GM23338 (cell line): ENCODE measurements at regions not wholly inside any gene's neighbourhood (a gene's known extent, or its start where the extent isn't known, plus 50 kb on each side); places are given as distances from the start of the nearest gene placed in this dataset.

ENCODE experiments used
- ATAC-seq: fragments of 200-7000 bp; cut with Tn5 transposase; 3 replicates; pipeline ENCODE4 v1.9.1; 2020
- DNase-seq: peaks from one replicate; pipeline ENCODE4 v3.0.0-alpha.2; 2015; ENCODE audit warnings: low spot score
- H2AFZ ChIP-seq: fragments of 200-600 bp; sonication (generic); 2 replicates; pipeline ENCODE4 v1.8.0; 2016; ENCODE audit warnings: antibody characterized with exemption, mild to moderate bottlenecking, moderate library complexity
- H3F3A ChIP-seq: fragments of 200-600 bp; sonication (generic); replicated peaks from 2 replicates; pipeline ENCODE4 v1.8.0; 2017; ENCODE audit warnings: antibody characterized with exemption, mixed run types, low read depth
- H3K27ac ChIP-seq: fragments of 200-600 bp; sonication (generic); 2 replicates; pipeline ENCODE4 v1.6.1; 2016; ENCODE audit warnings: low read depth
- H3K27me3 ChIP-seq: fragments of 200-600 bp; sonication (generic); 2 replicates; pipeline ENCODE4 v1.8.0; 2016; ENCODE audit warnings: mild to moderate bottlenecking, mixed run types, moderate library complexity; ENCODE audit not compliant: insufficient read depth
- H3K36me3 ChIP-seq: fragments of 200-600 bp; sonication (generic); 2 replicates; pipeline ENCODE4 v1.8.0; 2016; ENCODE audit warnings: mild to moderate bottlenecking; ENCODE audit not compliant: insufficient read depth
- H3K4me1 ChIP-seq: fragments of 200-600 bp; sonication (generic); 2 replicates; pipeline ENCODE4 v1.8.0; 2016; ENCODE audit warnings: mild to moderate bottlenecking, moderate library complexity; ENCODE audit not compliant: insufficient read depth
- H3K4me2 ChIP-seq: fragments of 200-600 bp; sonication (generic); 2 replicates; pipeline ENCODE4 v1.7.1; 2017; ENCODE audit warnings: mixed run types
- H3K4me3 ChIP-seq: fragments of 200-600 bp; sonication (generic); 2 replicates; pipeline ENCODE4 v1.6.1; 2016; ENCODE audit warnings: mixed run types
- H3K79me2 ChIP-seq: fragments of 200-600 bp; sonication (generic); replicated peaks from 2 replicates; pipeline ENCODE4 v1.8.0; 2017; ENCODE audit warnings: mild to moderate bottlenecking; ENCODE audit not compliant: insufficient read depth
- H3K9me2 ChIP-seq: fragments of 200-600 bp; sonication (generic); 2 replicates; pipeline ENCODE4 v1.8.0; 2017; ENCODE audit not compliant: insufficient read depth
- H4K20me1 ChIP-seq: fragments of 200-600 bp; sonication (generic); replicated peaks from 2 replicates; pipeline ENCODE4 v1.8.0; 2017; ENCODE audit warnings: mild to moderate bottlenecking; ENCODE audit not compliant: insufficient read depth
- H3K27ac Mint-ChIP-seq: 2 replicates; pipeline ENCODE4 v1.8.0; 2020; ENCODE audit warnings: inconsistent platforms, mild to moderate bottlenecking, moderate library complexity, mixed read lengths
- H3K27me3 Mint-ChIP-seq: 3 replicates; pipeline ENCODE4 v1.8.0; 2022; ENCODE audit warnings: low read depth, mild to moderate bottlenecking, moderate library complexity, mixed read lengths, inconsistent platforms; ENCODE audit not compliant: insufficient read depth, poor library complexity
- H3K36me3 Mint-ChIP-seq: 3 replicates; pipeline ENCODE4 v1.8.0; 2021; ENCODE audit warnings: low read depth, mild to moderate bottlenecking, inconsistent platforms, moderate library complexity, mixed read lengths
- H3K4me1 Mint-ChIP-seq: 3 replicates; pipeline ENCODE4 v1.8.0; 2020; ENCODE audit warnings: mild to moderate bottlenecking, inconsistent platforms, mixed read lengths
- H3K4me3 Mint-ChIP-seq: 3 replicates; pipeline ENCODE4 v1.8.0; 2021; ENCODE audit warnings: moderate library complexity, mild to moderate bottlenecking, inconsistent platforms, mixed read lengths
- H3K9me3 Mint-ChIP-seq: 3 replicates; pipeline ENCODE4 v1.8.0; 2020; ENCODE audit warnings: moderate library complexity, mild to moderate bottlenecking, inconsistent platforms, mixed read lengths
- CREB1 ChIP-seq: fragments of 250-450 bp; sonication (Bioruptor Pico); IDR thresholded peaks from 2 replicates; pipeline ENCODE4 v1.5.0; 2020; ENCODE audit warnings: low read depth, mild to moderate bottlenecking, moderate library complexity
- EZH2 ChIP-seq: fragments of 200-600 bp; sonication (generic); IDR thresholded peaks from one replicate; pipeline ENCODE4 v1.8.0; 2017; ENCODE audit warnings: antibody characterized with exemption, mild to moderate bottlenecking, low read depth; ENCODE audit not compliant: unreplicated experiment
- EZH2phosphoT487 ChIP-seq: fragments of 200-600 bp; sonication (generic); IDR thresholded peaks from one replicate; pipeline ENCODE4 v1.8.1; 2018; ENCODE audit warnings: antibody characterized with exemption; ENCODE audit not compliant: unreplicated experiment
- POLR2AphosphoS5 ChIP-seq: IDR thresholded peaks from 2 replicates; pipeline ENCODE4 v1.6.1; 2016; ENCODE audit warnings: antibody characterized with exemption, low read depth
- STAT1 ChIP-seq: IDR thresholded peaks from one replicate; pipeline ENCODE4 v1.6.1; 2016; ENCODE audit warnings: antibody characterized with exemption; ENCODE audit not compliant: unreplicated experiment
- ZNF114 ChIP-seq: fragments of 250-450 bp; sonication (Bioruptor Pico); IDR thresholded peaks from 2 replicates; pipeline ENCODE4 v1.5.0; 2020; ENCODE audit warnings: mild to moderate bottlenecking, moderate library complexity
- ZNF331 ChIP-seq: fragments of 250-450 bp; sonication (Bioruptor Pico); IDR thresholded peaks from 2 replicates; pipeline ENCODE4 v1.5.0; 2020; ENCODE audit warnings: low read depth, mild to moderate bottlenecking, moderate library complexity
- TF ChIP-seq, protein P1 (sequence below): IDR thresholded peaks from 2 replicates; pipeline ENCODE4 v1.6.1; 2016; ENCODE audit warnings: antibody characterized with exemption
- TF ChIP-seq, protein P2 (sequence below): IDR thresholded peaks from one replicate; pipeline ENCODE4 v1.6.1; 2018; ENCODE audit warnings: antibody characterized with exemption; ENCODE audit not compliant: unreplicated experiment
- TF ChIP-seq, protein P3 (sequence below): fragments of 250-450 bp; sonication (Bioruptor Pico); IDR thresholded peaks from 2 replicates; pipeline ENCODE4 v1.5.0; 2020; ENCODE audit warnings: mild to moderate bottlenecking, moderate library complexity

GRCh38 chr6:137816133-137816579, 50.9 kb upstream of the TNFAIP3 start:
- no peak overlapping the region; the same call in 1 of the 2 replicates for H2AFZ ChIP-seq
- Mint-ChIP-seq H3K36me3 (no peaks in the 10 kb centered on the region), H3K4me3 (no peak overlapping the region), H3K27me3 (peaks cover 2% of the 10 kb centered on the region), H3K4me1 (no peaks in the 10 kb centered on the region; the same call in 2 of the 3 replicates), H3K27ac (no peak overlapping the region), H3K9me3 (no peaks in the 10 kb centered on the region)
- H3K4me3 ChIP-seq, result no peak overlapping the region
- no peaks in the 10 kb centered on the region for H3F3A ChIP-seq
- no peaks in the 10 kb centered on the region for H4K20me1 ChIP-seq
- H3K9me2 ChIP-seq, result no peaks in the 10 kb centered on the region
- no peak overlapping the region for H3K4me2 ChIP-seq
- DNase-seq, result no peak
- no peak for TF ChIP-seq EZH2
- H3K27me3 ChIP-seq, result no peaks in the 10 kb centered on the region
- no peak overlapping the region for H3K27ac ChIP-seq
- no peaks in the 10 kb centered on the region for H3K36me3 ChIP-seq
- no peak for ATAC-seq
- H3K4me1 ChIP-seq, result no peaks in the 10 kb centered on the region
- no peaks in the 10 kb centered on the region for H3K79me2 ChIP-seq

DNA sequence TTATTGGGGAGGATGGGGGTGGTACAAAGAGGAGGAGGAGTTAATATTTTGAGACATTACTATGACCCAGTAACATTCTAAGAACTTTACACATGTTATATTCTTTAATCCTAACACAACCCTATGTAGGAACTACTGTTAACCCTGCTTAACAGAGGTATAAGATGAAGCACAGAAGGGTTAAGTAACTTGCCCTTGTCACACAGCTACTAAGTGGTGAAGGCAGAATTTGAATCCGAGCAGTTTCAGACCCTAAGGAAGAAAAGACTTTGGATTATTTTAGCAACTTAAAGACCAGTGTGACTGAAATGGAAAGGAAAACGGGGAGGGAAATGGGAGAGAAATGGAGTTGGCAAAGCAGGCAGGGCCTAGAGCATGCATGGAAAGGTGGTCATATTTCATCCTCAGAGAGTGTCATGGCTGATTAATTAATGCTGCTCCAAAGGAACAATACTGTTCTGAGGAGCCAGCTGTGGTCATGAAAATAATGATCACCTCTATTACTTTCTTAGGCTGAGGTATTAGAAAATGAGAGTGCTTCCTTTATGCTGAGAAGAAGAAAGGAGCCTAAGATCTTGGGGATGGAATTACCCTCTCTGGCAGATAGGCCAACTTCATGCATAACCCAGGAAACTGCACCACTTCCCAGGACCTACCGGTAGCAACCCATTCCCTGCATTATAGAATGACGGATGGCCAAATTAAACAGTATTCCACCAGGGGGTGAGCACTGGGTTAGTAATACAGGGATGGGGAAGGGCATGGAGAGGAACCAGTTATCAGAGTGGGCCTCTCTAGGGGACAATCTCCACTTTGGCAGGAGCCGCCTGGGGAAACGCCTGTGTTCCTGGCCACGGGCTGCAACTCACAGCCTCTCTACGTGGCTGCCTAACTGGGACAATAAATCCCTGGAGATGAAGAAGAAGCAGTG, 50.1 kb upstream of the TNFAIP3 start:
- no peaks in the 10 kb centered on the region for H3K9me3 Mint-ChIP-seq
- H2AFZ ChIP-seq, result peak overlapping the region; percentile 52; the same call in 1 of the 2 replicates
- no peaks in the 10 kb centered on the region for H3K27me3 ChIP-seq
- no peak overlapping the region for H3K4me3 Mint-ChIP-seq
- peaks cover 2% of the 10 kb centered on the region for H3K27me3 Mint-ChIP-seq
- H3K9me2 ChIP-seq, result no peaks in the 10 kb centered on the region
- H3K27ac Mint-ChIP-seq, result no peak overlapping the region
- H3K27ac ChIP-seq, result no peak overlapping the region
- H3K4me1 ChIP-seq, result no peaks in the 10 kb centered on the region
- H3K36me3 Mint-ChIP-seq, result no peaks in the 10 kb centered on the region
- H3K4me3 ChIP-seq, result no peak overlapping the region
- H3K4me2 ChIP-seq, result no peak overlapping the region
- no peaks in the 10 kb centered on the region for H3K79me2 ChIP-seq
- H3K4me1 Mint-ChIP-seq, result no peaks in the 10 kb centered on the region
- ATAC-seq (no peak), DNase-seq (no peak)
- no peaks in the 10 kb centered on the region for H4K20me1 ChIP-seq
- H3K36me3 ChIP-seq, result no peaks in the 10 kb centered on the region
- H3F3A ChIP-seq, result no peaks in the 10 kb centered on the region
- TF ChIP-seq POLR2AphosphoS5 (no peak), ZNF114 (CRISPR knock-in tag) (no peak), EZH2phosphoT487 (no peak), STAT1 (no peak), EZH2 (no peak), CREB1 (CRISPR knock-in tag) (no peak), ZNF331 (CRISPR knock-in tag) (no peak)
- TF ChIP-seq, protein P1, sequence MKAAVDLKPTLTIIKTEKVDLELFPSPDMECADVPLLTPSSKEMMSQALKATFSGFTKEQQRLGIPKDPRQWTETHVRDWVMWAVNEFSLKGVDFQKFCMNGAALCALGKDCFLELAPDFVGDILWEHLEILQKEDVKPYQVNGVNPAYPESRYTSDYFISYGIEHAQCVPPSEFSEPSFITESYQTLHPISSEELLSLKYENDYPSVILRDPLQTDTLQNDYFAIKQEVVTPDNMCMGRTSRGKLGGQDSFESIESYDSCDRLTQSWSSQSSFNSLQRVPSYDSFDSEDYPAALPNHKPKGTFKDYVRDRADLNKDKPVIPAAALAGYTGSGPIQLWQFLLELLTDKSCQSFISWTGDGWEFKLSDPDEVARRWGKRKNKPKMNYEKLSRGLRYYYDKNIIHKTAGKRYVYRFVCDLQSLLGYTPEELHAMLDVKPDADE, result no peak
- TF ChIP-seq, protein P2, sequence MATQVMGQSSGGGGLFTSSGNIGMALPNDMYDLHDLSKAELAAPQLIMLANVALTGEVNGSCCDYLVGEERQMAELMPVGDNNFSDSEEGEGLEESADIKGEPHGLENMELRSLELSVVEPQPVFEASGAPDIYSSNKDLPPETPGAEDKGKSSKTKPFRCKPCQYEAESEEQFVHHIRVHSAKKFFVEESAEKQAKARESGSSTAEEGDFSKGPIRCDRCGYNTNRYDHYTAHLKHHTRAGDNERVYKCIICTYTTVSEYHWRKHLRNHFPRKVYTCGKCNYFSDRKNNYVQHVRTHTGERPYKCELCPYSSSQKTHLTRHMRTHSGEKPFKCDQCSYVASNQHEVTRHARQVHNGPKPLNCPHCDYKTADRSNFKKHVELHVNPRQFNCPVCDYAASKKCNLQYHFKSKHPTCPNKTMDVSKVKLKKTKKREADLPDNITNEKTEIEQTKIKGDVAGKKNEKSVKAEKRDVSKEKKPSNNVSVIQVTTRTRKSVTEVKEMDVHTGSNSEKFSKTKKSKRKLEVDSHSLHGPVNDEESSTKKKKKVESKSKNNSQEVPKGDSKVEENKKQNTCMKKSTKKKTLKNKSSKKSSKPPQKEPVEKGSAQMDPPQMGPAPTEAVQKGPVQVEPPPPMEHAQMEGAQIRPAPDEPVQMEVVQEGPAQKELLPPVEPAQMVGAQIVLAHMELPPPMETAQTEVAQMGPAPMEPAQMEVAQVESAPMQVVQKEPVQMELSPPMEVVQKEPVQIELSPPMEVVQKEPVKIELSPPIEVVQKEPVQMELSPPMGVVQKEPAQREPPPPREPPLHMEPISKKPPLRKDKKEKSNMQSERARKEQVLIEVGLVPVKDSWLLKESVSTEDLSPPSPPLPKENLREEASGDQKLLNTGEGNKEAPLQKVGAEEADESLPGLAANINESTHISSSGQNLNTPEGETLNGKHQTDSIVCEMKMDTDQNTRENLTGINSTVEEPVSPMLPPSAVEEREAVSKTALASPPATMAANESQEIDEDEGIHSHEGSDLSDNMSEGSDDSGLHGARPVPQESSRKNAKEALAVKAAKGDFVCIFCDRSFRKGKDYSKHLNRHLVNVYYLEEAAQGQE, result no peak
- TF ChIP-seq, protein P3, sequence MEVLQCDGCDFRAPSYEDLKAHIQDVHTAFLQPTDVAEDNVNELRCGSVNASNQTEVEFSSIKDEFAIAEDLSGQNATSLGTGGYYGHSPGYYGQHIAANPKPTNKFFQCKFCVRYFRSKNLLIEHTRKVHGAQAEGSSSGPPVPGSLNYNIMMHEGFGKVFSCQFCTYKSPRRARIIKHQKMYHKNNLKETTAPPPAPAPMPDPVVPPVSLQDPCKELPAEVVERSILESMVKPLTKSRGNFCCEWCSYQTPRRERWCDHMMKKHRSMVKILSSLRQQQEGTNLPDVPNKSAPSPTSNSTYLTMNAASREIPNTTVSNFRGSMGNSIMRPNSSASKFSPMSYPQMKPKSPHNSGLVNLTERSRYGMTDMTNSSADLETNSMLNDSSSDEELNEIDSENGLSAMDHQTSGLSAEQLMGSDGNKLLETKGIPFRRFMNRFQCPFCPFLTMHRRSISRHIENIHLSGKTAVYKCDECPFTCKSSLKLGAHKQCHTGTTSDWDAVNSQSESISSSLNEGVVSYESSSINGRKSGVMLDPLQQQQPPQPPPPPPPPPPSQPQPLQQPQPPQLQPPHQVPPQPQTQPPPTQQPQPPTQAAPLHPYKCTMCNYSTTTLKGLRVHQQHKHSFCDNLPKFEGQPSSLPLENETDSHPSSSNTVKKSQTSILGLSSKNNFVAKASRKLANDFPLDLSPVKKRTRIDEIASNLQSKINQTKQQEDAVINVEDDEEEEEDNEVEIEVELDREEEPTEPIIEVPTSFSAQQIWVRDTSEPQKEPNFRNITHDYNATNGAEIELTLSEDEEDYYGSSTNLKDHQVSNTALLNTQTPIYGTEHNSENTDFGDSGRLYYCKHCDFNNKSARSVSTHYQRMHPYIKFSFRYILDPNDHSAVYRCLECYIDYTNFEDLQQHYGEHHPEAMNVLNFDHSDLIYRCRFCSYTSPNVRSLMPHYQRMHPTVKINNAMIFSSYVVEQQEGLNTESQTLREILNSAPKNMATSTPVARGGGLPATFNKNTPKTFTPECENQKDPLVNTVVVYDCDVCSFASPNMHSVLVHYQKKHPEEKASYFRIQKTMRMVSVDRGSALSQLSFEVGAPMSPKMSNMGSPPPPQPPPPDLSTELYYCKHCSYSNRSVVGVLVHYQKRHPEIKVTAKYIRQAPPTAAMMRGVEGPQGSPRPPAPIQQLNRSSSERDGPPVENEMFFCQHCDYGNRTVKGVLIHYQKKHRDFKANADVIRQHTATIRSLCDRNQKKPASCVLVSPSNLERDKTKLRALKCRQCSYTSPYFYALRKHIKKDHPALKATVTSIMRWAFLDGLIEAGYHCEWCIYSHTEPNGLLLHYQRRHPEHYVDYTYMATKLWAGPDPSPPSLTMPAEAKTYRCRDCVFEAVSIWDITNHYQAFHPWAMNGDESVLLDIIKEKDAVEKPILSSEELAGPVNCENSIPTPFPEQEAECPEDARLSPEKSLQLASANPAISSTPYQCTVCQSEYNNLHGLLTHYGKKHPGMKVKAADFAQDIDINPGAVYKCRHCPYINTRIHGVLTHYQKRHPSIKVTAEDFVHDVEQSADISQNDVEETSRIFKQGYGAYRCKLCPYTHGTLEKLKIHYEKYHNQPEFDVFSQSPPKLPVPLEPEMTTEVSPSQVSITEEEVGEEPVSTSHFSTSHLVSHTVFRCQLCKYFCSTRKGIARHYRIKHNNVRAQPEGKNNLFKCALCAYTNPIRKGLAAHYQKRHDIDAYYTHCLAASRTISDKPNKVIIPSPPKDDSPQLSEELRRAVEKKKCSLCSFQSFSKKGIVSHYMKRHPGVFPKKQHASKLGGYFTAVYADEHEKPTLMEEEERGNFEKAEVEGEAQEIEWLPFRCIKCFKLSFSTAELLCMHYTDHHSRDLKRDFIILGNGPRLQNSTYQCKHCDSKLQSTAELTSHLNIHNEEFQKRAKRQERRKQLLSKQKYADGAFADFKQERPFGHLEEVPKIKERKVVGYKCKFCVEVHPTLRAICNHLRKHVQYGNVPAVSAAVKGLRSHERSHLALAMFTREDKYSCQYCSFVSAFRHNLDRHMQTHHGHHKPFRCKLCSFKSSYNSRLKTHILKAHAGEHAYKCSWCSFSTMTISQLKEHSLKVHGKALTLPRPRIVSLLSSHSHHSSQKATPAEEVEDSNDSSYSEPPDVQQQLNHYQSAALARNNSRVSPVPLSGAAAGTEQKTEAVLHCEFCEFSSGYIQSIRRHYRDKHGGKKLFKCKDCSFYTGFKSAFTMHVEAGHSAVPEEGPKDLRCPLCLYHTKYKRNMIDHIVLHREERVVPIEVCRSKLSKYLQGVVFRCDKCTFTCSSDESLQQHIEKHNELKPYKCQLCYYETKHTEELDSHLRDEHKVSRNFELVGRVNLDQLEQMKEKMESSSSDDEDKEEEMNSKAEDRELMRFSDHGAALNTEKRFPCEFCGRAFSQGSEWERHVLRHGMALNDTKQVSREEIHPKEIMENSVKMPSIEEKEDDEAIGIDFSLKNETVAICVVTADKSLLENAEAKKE (CRISPR knock-in tag), result no peak
